Panc1 (cell line): ENCODE measurements at regions not wholly inside any gene's neighbourhood (a gene's known extent, or its start where the extent isn't known, plus 50 kb on each side); places are given as distances from the start of the nearest gene placed in this dataset.

Experiments
- POLR2AphosphoS5 ChIP-seq: IDR thresholded peaks from 2 replicates; pipeline ENCODE4 v1.6.1; 2012; ENCODE audit warnings: mild to moderate bottlenecking, low read depth, low read length, moderate library complexity
- REST ChIP-seq, 2 experiments: IDR thresholded peaks; 2 replicates each; pipeline ENCODE4 v1.6.1; 2011 to 2012; ENCODE audit warnings: low read depth in 2 of 2, control low read depth in 1 of 2, low read length in 1 of 2, mild to moderate bottlenecking in 1 of 2, moderate library complexity in 1 of 2; ENCODE audit not compliant: insufficient read depth in 1 of 2
- TF ChIP-seq, protein P1 (sequence below): fragments of 450-650 bp; IDR thresholded peaks from 2 replicates; pipeline ENCODE4 v1.5.1; 2017; ENCODE audit warnings: mild to moderate bottlenecking

DNA sequence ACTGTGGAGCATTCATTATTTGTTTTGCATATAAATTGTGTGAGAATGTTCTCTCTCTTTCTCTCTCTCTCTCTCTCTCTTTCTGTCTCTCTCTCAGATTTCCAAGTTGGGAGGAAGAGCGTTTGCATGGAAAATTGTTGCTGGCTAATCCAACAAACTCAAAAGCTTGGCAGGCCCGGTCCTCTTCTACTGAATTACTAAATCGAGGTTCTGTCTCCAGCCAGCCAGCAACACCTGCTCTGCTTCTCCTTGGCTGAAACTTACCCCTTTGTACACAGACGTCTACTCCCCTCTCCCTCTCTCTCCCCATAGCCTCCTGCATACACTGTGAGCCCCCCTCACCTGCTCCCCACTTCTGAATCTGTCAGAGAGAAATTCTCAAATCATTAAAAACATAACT is 996.4 kb upstream of the AUTS2 start:
- TF ChIP-seq, protein P1, sequence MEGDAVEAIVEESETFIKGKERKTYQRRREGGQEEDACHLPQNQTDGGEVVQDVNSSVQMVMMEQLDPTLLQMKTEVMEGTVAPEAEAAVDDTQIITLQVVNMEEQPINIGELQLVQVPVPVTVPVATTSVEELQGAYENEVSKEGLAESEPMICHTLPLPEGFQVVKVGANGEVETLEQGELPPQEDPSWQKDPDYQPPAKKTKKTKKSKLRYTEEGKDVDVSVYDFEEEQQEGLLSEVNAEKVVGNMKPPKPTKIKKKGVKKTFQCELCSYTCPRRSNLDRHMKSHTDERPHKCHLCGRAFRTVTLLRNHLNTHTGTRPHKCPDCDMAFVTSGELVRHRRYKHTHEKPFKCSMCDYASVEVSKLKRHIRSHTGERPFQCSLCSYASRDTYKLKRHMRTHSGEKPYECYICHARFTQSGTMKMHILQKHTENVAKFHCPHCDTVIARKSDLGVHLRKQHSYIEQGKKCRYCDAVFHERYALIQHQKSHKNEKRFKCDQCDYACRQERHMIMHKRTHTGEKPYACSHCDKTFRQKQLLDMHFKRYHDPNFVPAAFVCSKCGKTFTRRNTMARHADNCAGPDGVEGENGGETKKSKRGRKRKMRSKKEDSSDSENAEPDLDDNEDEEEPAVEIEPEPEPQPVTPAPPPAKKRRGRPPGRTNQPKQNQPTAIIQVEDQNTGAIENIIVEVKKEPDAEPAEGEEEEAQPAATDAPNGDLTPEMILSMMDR, result no peak
- TF ChIP-seq REST (IDR thresholded peaks at IDR 0.05; ENCODE audit: insufficient read depth in 1 of 2, low read depth in 2 of 2, low read length in 1 of 2) (no peak), POLR2AphosphoS5 (no peak)
